K562 (cell line): ENCODE measurements at regions not wholly inside any gene's neighbourhood (a gene's known extent, or its start where the extent isn't known, plus 50 kb on each side); places are given as distances from the start of the nearest gene placed in this dataset.
A peak's percentile ranks its signal among the peaks of the same experiment; 100 is the strongest.

ENCODE experiments used
- ARID3A ChIP-seq: IDR thresholded peaks from 2 replicates; pipeline ENCODE4 v1.6.1; 2012; ENCODE audit warnings: low read depth, low read length, improper control_type of control experiment, borderline replicate concordance
- CREBBP ChIP-seq: IDR thresholded peaks from one replicate; pipeline ENCODE4 v1.6.1; 2012; ENCODE audit warnings: low read depth, mild to moderate bottlenecking, control low read depth, inconsistent platforms, low read length
- E2F6 ChIP-seq, 2 experiments: IDR thresholded peaks; 2 replicates each; pipeline ENCODE4 v1.6.1; 2011; ENCODE audit warnings: borderline replicate concordance in 1 of 2, control low read depth in 1 of 2, low read depth in 1 of 2, low read length in 1 of 2, mild to moderate bottlenecking in 1 of 2, mixed read lengths in 1 of 2, moderate library complexity in 1 of 2; ENCODE audit not compliant: insufficient read depth in 1 of 2, insufficient read length in 1 of 2, poor library complexity in 1 of 2, severe bottlenecking in 1 of 2; ENCODE audit errors: extremely low read depth in 1 of 2
- MLLT1 ChIP-seq, 2 experiments: fragments of 450-650 bp; IDR thresholded peaks; 2 replicates each; pipeline ENCODE4 v1.6.1; 2016
- MYC ChIP-seq, 2 experiments: fragments of 250-450 bp in 1 of 2; sonication (Bioruptor Pico) in 1 of 2; IDR thresholded peaks; 2 replicates each; pipeline versions ENCODE4 v1.5.1 to v1.6.1; 2012 to 2021; ENCODE audit warnings: low read depth in 2 of 2, borderline replicate concordance in 1 of 2, improper control_type of control experiment in 1 of 2, low read length in 1 of 2, mild to moderate bottlenecking in 1 of 2, moderate library complexity in 1 of 2
- NCOR1 ChIP-seq: fragments of 450-650 bp; IDR thresholded peaks from 2 replicates; pipeline ENCODE4 v1.6.1; 2016; ENCODE audit warnings: mild to moderate bottlenecking, moderate library complexity
- NKRF ChIP-seq: fragments of 450-650 bp; IDR thresholded peaks from 2 replicates; pipeline ENCODE4 v1.6.1; 2016; ENCODE audit warnings: borderline replicate concordance
- PBX2 ChIP-seq, 2 experiments: IDR thresholded peaks in 1 of 2; conservative IDR thresholded peaks in 1 of 2; 2 replicates each; pipeline ENCODE4 v1.6.1; 2016; ENCODE audit warnings: low read depth in 2 of 2, mild to moderate bottlenecking in 1 of 2, missing compliant biosample characterization in 1 of 2, missing genetic modification characterization in 1 of 2, moderate library complexity in 1 of 2
- POLR2B ChIP-seq: fragments of 450-650 bp; IDR thresholded peaks from 2 replicates; pipeline ENCODE4 v1.6.1; 2018; ENCODE audit warnings: low read depth; ENCODE audit not compliant: partially characterized antibody
- THRAP3 ChIP-seq: fragments of 450-650 bp; IDR thresholded peaks from 2 replicates; pipeline ENCODE4 v1.6.1; 2016; ENCODE audit warnings: mild to moderate bottlenecking, inconsistent platforms, borderline replicate concordance
- ZC3H11A ChIP-seq: IDR thresholded peaks from 2 replicates; pipeline ENCODE4 v1.6.1; 2012; ENCODE audit warnings: low read depth, low read length, improper control_type of control experiment
- ZC3H4 ChIP-seq: sonication (generic); formaldehyde crosslinking; IDR thresholded peaks from 2 replicates; pipeline ENCODE4 v1.9.0; 2021; ENCODE audit warnings: missing genetic modification reagents, borderline replicate concordance
- ZNF561 ChIP-seq: fragments of 450-650 bp; formaldehyde crosslinking; conservative IDR thresholded peaks from 2 replicates; pipeline ENCODE4 v1.4.0; 2020; ENCODE audit warnings: mild to moderate bottlenecking, moderate library complexity

GRCh38 chr16:85534536-85535351 is 78.4 kb upstream of the GSE1 start (continued):
- TF ChIP-seq MYC (IDR thresholded peaks at IDR 0.05; ENCODE audit: low read depth, low read length) = no peak
- TF ChIP-seq MYC (CRISPR knock-in tag; IDR thresholded peaks at IDR 0.05; ENCODE audit: borderline replicate concordance, low read depth) = 0 out of 2 replicates have a peak, but pooled peaks have one; percentile 14
- TF ChIP-seq NCOR1 = 0 out of 2 replicates have a peak, but pooled peaks have one; percentile 4
- peak; percentile 68; the same call in 1 of the 2 replicates for TF ChIP-seq ZC3H4
- no peak for TF ChIP-seq CREBBP
- TF ChIP-seq ZC3H11A = peak; percentile 74; the same call in 1 of the 2 replicates
- TF ChIP-seq ARID3A = no peak
- TF ChIP-seq ZNF561 (CRISPR knock-in tag) = no peak
- TF ChIP-seq MLLT1 (IDR thresholded peaks at IDR 0.05) = peak in 1 of 2 experiments; percentile 90; a peak in 2 of 4 replicates
- TF ChIP-seq POLR2B = no peak
- no peak for TF ChIP-seq PBX2 (CRISPR knock-in tag; IDR thresholded peaks at IDR 0.05; ENCODE audit: low read depth)
- TF ChIP-seq PBX2 (tag; conservative IDR thresholded peaks at IDR 0.05; ENCODE audit: low read depth) = 0 out of 2 replicates have a peak, but pooled peaks have one; percentile 8
- peak; percentile 40; the same call in 1 of the 2 replicates for TF ChIP-seq NKRF
- TF ChIP-seq E2F6 (IDR thresholded peaks at IDR 0.05; ENCODE audit: borderline replicate concordance in 1 of 2, extremely low read depth in 1 of 2, insufficient read depth in 1 of 2, insufficient read length in 1 of 2, low read depth in 1 of 2, low read length in 1 of 2, poor library complexity in 1 of 2, severe bottlenecking in 1 of 2) = peak in 1 of 2 experiments; percentile 9
- TF ChIP-seq THRAP3 = peak; percentile 88; the same call in 1 of the 2 replicates
